ENCODE measurements at regions not wholly inside any gene's neighbourhood (a gene's known extent, or its start where the extent isn't known, plus 50 kb on each side); places are given as distances from the start of the nearest gene placed in this dataset.
A peak's percentile ranks its signal among the peaks of the same experiment; 100 is the strongest.

- no peak for DNase-seq
Observed at GRCh38 chr18:40485318-40485717, 1469.7 kb upstream of the PIK3C3 start.

- no peak for DNase-seq
Observed at GRCh38 chr18:40473221-40474029, 1481.6 kb upstream of the PIK3C3 start.

DNA sequence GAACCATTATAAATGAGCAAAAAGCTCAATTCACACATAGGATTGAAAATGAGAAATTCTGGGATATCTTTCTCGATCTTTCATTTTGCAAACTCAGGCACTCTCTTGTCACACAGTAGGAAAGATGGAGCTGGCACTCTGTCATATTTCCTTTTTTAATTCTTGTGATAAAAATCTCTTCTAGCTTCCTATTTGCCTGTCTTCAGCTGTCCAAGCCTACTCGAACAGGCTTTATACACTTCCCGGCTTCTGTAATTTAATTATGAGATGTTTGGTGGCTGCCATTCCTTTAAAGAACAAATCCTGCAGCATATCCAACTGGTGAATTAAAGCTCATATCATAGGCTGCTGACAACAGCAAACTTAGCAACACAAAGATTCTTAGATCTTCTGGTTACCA lies 1484.3 kb upstream of the PIK3C3 start:
- no peak for DNase-seq

- DNase-seq, result no peak
Observed at GRCh38 chr18:40469851-40470250, 1485.2 kb upstream of the PIK3C3 start.

DNA sequence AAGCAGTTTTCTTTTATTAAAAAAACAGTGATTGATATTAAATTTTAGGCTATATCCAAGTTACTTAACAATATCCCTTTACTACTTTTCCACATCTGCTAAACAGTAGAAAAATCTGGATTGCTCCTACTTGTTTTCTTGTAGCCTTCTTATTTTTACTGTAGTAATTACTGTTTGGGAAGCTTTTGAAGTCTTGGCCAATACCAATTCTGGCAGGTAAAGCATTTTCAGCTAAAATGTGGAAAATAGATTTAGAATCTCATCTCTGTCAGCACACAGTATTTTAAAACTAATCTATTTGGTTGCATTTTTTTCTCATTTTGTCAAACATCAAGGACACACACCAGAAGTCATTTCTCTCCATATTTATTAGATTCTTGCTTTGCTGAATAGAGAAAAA lies 1485.7 kb upstream of the PIK3C3 start:
- DNase-seq, result no peak

DNA sequence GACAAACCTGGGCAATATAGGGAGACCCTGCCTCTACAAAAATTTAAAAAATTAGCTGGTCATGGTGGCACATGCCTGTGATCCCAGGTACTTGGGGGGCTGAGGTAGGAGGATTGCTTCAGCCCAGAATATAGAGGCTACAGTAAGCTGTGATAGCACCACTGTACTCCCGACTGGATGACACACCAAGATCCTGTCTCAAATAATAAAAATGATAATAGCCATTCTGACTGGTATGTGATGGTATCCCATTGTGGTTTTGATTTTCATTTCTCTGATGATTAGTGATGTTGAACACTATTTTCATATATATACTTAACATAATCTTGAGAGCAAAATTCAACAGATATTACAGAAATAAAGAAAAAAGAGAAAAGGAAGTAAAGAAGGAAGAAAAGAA lies 1491.0 kb upstream of the PIK3C3 start:
- DNase-seq, result no peak

- DNase-seq, result no peak
Observed at GRCh38 chr18:40453903-40454302, 1501.1 kb upstream of the PIK3C3 start.

- no peak for DNase-seq
Observed at GRCh38 chr18:40452599-40452998, 1502.4 kb upstream of the PIK3C3 start.

DNA sequence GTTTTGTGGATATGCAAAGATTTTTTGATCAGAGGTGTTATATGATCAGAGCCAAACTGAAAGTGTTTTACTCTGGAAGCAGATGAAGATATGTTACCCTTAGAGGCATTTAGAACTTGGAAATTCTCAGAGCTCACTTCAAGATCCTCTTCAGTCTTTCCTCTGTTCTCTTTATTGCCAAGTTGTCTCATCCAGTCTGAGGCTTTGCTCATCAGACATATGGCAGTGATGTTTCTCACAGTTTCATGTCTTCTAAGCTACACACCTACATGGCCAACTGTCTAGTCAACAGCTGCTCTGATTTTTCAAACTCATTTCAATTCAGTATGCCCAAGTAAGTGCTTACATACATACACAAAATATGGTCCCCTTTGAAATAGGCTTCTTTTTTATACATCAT lies 1504.3 kb upstream of the PIK3C3 start:
- no peak for DNase-seq

DNA sequence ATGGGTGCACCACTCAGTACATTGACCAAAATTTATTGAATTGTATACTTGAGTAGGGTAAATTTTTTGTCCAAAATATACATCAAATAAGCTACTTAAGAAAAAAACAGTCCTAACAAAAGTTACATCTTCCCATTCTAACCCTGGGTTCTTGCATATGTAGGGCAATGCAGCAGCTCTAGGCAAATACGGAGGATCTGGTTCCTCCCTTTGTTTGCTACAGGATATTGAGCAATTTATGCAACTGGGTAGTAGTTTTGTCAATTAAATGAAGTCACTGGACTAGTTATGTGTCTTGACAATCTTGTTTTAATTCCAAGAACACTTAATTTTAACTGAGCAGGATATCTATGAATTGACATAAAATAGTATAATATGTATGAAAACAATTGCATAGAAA lies 1507.2 kb upstream of the PIK3C3 start:
- no peak for DNase-seq

DNA sequence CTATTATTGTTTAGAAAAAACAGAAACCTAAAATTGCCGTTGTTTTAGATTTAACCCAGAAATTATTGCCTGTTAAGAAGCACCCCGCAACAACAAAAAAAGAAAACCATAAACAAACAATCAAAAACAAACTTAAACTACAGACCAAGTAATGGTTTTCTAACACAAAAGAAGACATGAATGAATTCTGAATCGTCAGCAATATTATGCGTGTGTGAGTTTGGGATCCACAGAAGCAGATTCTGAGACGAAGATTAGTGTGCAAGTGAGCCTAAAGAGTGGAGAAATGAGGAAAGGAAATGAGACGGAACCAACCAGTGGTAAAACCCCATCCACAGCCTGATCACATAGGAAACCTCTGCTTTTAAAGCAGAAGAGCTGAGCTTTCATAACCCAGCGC lies 1514.9 kb upstream of the PIK3C3 start:
- DNase-seq, result no peak

GRCh38 chr18:40437517-40437916 lies 1517.5 kb upstream of the PIK3C3 start:
- DNase-seq, result no peak

DNA sequence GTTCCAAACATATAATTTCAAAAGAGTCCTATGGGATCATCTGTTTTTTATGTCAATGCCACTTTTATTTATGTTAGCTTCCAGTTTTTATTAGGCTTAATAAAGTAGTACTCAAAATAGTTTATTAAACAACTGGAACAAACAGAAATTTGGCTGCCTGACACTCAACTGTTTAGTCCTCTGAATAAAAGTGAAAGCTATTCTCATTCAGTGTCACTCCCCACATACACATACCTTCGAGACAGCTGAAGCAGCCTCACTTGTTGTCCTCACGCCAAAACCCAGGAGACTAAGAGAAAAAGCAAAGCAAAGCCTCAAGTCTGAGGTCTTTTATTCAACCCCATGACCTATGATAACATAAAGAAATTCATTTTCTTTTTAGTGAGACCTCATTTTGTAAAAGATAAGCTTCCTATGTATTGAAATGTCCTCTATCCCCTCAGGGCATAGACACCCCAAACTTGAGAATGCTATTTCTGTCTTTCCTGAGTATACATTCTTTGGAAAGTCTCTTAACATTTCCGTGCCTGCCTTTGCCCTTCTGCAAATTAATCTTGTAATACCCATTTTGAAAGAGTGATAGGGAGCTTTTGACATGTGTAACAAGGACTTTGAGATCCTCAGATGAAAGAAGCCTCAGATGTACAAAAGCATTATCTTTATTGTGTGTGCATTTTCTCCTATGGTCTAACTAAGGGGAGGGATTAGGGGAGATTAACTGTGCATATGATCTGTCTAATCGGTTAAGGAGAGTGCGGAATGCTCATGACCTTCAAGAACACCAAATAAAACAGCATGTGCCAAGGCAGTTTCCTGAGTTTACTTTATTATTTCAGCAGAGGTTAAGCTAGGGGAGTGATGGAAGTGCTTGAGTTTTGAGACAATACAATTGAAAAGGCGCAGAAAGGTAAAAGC lies 1523.7 kb upstream of the PIK3C3 start:
- DNase-seq, result no peak

GRCh38 chr18:40423291-40423690 lies 1531.7 kb upstream of the PIK3C3 start:
- DNase-seq, result no peak

DNA sequence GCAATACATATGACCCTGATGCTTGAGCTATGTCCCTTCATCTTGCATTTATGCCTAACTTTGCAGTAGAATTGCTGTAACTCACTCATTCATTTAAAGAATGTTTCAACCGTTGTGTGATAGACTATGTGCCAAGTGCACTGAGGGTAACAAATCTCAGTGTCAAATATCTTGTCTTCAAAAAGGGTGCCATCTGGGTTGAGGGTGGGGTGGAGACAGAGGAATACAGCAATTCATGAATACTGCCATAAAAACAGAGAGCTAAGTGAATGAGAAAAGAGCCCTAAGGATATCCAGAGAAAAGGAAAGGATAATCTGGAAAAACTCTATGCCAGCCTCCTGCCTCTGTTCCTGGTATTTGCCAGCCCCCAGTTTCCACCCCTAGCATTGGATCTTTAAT lies 1534.4 kb upstream of the PIK3C3 start:
- DNase-seq, result no peak

DNA sequence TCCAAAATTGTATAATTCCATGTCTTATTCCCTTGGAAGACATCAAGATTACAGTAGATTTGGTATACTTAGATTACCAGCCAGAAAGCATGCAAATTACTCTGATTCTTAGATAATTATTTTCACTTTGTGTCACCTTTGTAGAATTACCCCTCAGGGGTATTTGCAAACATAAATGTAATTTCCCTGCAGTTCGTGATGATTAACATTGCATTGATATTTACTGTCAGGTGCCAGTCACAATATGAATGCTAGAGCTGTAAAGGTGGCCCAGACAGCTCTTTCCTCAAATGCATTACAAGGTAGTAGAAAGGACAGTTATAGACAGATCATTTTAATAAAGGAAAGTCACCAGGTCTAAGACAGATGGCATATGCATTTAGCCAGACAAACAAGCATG lies 1537.5 kb upstream of the PIK3C3 start:
- no peak for DNase-seq

- DNase-seq, result no peak
Observed at GRCh38 chr18:40415821-40416220, 1539.2 kb upstream of the PIK3C3 start.

DNA sequence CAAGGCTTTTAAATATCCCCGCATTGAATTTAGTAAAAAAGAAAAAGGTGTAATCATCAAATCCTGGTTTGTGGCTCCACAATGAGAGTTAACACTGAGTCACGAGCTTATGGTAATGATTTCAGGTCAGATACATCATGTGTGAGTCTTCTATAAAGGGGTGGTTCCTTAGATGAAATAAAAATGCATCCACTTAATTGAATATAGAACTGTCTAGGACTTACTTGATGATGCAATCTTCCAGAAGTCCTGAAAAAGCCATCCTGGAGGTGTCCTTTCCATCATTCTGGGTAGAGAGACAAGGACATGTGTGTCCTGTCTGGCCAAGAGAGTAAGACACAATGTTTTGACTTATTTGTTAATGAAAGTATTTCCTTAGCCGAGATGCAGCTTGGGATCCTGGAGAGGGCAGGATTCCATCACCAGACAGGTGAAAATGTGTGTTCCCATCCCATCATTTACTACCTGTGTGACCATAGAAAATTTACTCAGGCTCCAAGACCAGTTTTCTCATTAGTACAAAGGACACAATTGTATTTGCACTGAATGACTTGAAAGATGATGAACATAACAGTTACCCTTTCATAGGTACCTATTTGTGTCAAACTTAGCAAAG lies 1539.8 kb upstream of the PIK3C3 start:
- no peak for DNase-seq

GRCh38 chr18:40414155-40414754 lies 1540.8 kb upstream of the PIK3C3 start:
- no peak for DNase-seq

- DNase-seq, result peak in 1 of 2 experiments; percentile 7
Observed at GRCh38 chr18:40413160-40413559, 1541.9 kb upstream of the PIK3C3 start.

DNA sequence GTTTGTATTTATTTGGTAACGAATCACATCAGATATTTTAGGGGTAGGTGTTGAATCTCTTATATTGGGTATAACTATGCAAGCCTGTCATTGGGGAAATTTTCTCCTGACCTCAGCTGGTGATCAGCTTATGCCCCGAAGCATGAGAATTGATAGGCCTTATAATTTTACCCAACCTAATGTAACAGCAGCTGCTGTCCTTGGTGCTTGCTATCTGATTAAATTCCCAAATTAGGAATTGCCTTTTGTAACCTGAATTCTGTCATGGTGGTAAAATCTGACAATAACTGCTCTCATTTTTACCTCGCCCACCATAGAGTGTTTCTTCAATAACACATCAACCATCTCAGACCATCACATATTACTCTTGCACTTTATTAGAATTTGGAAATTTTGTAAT lies 1542.6 kb upstream of the PIK3C3 start:
- DNase-seq, result no peak

DNA sequence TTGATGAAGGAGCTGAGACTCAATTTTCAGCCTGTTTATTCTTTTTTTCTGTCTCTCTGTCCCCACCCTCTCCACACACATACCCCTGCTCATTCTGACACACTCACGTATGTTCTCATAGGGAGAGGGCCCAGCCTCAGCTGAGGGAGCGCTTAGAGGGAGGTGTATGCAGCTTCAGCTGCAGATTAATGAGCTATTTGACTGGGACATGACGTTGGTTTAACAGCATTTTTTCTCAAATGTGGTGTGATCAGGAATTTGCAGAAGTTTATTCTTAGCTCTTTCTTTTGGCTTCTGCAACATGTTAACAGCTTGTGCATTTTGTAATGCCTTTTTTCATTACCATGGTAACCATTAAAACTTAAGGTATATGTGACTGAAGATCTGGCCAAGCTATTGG lies 1547.1 kb upstream of the PIK3C3 start:
- no peak for DNase-seq

- no peak for DNase-seq
Observed at GRCh38 chr18:40404284-40404683, 1550.8 kb upstream of the PIK3C3 start.

Data from NCI-H187 (cell line).